Germinal center (tissue), 1 donor: ENCODE measurements at regions not wholly inside any gene's neighbourhood (a gene's known extent, or its start where the extent isn't known, plus 50 kb on each side); places are given as distances from the start of the nearest gene placed in this dataset.

Source experiments
- DNase-seq: peaks from one replicate; pipeline ENCODE4 v3.0.0; 2012; ENCODE audit warnings: mixed read lengths, low spot score

DNA sequence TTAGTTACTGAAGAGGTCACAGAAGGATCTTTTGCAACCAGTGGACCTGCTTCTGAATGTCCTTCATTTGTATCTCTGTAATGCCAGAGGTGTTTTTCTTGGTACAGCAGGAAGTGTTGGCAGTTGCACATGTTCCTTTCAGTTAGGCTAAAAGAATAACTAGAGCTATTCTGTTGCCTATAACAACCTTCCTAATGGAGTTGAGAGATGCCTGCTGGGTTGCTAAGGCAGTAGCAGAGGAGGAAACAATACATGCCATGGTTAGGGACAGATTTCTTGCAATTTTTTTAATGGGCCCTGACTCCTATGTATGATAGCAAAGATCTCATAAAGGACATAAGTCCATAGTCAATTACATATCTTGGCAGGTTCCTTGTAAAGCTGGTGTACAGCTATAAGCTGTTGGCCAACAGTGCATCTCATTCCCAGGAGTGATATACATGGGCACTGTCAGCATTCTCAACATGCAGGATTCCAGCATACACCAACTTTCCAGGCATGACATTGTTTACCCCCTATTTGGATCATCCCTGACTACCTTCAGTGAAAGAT, 556.6 kb downstream of the CCER1 start:
- DNase-seq: no peak

DNA sequence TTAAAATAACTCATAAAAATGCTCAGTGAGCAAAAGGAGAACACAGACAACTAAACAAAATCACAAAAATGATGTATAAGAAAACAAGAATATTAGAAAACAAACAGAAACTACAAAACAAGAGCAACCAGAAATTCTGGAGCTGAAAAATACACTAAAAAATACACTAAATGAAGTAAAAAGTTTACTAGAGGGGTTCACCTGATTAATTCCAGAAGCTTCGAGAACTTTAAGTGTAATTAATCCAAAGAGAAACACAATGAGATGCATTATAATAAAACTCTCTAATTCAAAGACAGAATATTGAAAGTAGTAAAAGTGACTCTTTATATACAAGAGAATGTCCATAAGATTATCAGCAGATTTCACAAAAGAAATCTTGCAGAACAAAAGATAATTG, 558.4 kb downstream of the CCER1 start:
- DNase-seq: no peak

DNA sequence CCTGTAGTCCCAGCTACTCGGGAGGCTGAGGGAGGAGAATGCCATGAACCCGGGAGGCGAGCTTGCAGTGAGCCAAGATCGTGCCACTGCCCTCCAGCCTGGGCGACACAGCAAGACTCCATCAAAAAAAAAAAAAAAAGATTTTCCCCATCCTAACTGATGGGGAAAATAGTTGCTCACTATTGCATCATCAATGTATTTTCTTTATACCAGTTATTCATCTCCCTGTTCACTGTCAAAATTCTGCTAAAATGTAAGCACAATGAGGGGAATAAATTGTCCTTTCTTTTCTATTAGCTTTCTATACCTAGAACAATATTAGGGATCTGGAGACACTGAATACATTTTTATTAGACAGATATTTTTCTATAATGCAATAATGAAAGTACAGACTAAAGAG, 561.3 kb downstream of the CCER1 start:
- no peak for DNase-seq

DNA sequence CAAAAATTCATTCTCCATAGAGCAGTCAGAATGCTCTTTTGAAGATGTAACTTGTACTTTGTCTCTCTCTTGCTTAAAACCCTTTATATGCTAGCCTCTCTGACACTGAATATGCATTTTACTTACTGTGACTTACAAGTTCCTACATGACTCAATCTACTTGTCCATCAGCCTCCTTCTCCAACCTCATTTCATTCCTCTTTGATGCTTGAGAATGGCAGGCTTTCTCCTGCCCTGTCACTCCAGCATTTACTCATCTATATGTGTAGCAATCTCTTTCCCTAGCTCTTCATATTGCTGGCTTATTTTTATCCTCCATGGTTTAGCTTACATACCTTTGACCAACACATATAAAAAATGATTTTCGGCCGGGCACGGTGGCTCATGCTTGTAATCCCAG, 561.9 kb downstream of the CCER1 start:
- no peak for DNase-seq

DNA sequence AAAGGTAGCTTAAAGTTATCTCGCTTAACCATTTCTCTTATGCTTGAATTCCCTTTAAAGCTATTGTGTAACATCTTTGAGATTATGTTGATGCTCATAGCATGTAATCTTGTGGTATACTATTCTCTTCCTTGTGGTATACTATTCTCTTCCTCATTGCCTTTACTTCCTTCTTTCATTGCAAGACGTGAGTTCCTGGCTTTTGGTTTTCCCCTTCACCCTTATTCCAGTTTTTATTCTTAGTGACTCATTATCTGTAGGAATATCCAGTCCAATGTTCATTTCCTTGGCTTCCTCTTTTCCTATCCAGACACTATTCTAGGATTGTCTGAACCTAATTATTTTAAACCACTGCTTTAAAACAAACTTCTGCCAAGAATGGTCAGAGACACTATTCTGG, 564.0 kb downstream of the CCER1 start:
- no peak for DNase-seq

DNA sequence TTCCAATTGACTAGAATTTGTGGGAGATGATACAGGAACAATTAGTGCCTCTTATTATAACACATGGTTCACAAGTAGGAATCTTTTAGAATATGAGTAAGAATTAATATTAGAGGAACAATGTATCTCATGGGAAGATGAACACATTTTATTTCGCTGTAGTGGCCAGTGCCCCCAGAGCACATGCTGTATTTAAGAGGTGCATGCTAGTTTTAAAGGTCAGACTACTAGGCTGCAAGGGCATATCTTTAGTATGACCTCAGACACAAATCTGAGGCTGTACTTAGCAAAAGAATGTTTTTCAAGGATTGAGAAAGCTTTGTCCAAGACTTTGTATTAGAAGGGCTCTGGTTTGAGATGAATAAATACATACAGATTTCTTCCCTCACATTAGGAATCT, 586.9 kb downstream of the CCER1 start:
- DNase-seq: no peak

DNA sequence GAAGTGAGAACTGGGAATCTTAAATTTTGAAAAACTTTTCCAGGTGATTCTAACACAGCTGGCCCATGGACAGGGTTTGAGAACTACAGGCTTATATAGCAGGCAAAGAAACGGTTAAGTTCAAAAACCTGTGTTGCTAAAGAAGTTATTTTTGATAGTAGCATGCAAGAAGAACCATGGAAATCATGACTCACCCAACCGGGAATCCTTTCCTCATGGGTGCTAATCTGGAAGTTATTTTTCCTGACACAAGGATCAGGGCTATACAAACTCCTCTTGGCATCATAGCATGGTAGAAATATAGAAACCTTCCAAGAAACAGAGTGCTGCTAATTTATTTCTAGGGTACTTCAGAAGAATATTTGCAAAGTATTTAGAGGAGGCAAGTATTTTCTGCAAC, 588.7 kb downstream of the CCER1 start:
- DNase-seq: no peak

DNA sequence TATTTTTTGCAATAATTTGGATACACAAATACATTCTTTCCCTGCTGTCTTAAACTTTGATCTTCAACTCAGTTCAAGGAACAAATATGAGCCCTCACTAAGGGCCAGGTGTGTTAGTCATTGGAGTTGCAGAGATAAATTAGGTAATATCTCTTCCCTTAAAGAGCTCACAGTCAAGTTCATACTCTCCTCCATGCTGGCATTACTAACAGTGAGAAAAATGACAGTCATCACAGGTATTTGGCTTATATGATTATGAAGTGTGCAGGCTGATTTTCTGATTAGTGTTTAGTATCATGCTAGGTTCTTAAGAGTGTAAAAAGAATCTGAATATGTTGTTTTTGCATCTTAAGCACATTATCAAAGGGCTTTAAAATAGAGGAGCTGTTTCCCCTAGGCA, 594.7 kb downstream of the CCER1 start:
- no peak for DNase-seq

DNA sequence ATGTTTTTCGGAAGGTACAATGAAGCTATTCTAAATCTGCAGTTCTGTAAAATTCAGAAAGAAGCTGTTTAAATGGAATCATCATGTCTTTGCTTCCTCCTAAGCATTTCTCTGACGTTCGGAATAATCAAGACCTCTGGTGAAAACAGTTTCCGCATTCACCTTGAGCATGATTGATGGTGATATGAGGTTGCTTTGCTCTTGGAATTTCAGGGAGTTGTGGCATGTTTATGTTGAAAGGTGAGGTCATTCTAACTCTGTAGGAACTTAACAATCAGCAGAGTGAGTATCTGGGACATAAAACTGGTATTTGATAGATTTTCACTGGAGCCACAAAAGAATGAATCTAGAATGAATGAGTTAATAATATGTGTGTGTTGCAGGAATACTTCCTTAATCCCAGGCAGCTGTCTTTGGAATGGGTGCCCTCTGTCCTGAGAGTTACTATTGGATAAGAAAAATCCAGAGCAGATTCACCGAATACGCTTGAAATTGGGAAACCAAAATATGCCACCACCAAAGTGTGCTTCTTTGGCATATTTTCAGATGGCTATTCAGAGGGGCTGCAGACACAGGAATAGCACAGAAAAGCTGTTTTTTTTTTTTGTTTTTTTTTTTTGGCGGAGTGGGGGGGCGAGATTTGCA, 599.1 kb downstream of the CCER1 start:
- no peak for DNase-seq

DNA sequence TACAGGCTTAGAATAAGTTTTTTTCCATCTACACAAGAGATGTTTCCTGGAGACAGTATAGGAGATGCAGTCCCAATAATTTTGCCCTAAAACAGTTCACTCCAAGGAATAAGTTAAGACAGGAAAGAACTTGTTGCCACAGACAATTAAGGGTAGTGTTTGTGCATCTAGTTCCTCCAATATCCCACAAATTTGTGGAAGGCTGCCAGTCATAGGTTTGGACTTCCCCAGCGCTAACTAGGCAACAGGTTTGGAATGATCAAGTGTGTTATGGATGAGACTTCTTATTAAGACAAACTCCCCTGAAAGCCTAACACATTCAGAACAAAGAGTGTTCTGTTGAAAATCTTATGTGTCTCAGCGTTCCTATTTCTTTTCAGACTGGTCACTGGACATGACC, 611.0 kb downstream of the CCER1 start:
- no peak for DNase-seq

DNA sequence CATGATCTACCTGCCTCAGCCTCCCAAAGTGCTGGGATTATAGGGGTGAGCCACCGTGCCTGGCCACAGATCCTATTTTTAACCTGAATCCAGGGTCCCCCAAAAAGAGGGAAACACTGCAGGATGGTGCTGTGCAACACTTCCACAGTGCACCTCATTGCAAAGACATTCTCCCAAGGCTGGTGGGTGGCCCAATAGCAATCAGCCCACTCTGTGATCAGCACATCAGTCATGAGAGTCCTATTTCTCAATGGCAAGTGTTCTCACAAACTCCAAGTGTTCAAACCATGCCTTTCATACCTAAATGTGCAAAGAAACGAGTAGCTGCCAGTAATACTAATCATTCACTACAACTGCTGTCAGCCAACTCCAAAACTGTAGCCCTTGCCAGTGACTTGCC, 612.9 kb downstream of the CCER1 start:
- DNase-seq: no peak

DNA sequence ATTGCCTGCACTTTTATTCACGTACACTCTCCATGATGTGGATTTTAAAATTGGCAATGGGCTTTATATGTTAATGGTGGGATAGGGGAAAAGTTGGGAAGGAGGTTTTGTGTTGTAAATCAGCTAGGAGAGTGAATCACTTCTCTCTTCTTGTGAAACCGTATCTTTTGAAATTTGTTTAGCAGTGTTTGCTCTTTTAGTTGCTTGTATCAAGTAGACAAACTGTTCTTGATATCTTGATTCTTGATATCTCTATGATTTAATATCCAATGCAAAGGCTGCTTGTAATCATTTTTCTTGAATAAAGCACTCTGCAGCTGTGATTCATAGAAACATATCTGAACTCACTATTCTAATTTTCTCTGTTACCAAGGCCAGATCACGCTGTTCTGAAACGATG, 615.1 kb downstream of the CCER1 start:
- DNase-seq: no peak

DNA sequence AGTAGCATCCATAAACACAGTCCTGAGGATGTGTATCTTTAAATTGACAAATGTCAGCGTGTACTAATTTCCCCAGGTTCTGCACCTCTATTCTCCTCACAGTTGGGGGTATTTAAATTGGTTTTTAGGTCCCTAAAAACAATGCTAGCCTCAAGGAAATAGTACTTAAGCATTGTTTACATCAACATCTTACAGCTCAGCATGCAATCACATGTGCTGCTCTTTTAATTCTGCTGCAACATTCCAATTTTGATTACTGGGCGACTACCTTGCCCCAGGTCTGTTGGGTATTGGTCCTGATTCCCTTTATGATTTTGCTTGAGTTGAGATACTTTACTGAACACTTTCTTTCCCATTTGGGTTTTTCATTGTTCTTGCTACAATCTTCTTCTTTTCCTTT, 616.6 kb downstream of the CCER1 start:
- DNase-seq: no peak

DNA sequence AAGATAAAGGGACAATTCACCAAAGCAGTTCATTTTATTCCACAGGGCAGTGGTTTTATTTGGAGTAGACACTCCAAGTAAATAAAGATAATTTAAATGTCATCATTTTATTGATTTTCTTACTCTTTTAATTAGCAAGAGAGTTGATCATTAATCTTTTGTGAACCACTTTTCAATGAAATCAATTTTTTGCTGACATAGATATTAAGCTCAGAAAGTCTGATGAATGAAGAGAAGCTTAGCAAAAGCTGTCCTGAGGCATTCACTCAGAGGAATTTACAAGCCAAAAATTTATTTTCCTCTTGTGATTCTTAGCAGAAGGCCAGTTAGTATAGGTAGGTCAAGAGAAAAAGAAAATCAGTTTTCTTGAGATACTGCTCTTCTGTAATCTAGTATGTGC, 618.0 kb downstream of the CCER1 start:
- DNase-seq: no peak

DNA sequence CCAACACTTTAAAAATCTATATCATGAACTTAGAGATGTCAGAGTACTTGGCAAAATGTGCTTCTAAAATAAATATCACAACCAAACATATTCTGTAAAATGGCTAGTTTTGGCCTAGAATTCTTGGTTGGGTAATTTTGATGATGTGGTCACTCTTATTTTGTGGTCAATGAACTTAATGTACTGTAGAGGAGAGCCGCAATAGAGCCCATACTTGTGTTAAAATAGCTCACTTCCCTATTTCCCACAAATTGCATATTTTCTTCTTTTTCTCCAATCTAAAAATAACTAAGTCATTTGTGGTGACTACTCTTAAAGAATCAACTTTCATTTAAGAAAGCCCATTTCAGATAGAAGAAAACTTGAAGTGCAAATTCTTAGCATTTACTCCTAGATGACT, 619.4 kb downstream of the CCER1 start:
- DNase-seq: no peak

DNA sequence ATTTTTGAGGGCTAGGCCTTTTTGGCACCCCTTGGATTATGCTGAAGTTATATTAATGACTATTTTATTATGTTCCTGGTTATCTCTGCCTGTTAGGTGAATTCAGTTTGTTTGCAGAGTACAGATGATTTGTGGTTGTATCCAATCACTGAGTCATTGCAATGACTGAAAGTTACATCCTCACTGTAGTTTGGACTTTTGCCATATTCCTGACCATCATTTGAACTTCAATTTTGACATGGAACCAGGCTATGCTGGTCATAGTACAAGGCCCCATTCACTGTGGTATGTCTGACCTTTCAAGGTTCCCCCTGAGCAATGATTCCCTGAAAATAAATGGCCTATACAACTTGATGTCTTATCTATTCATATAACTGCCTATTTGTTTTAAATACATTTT, 621.0 kb downstream of the CCER1 start:
- DNase-seq: no peak

DNA sequence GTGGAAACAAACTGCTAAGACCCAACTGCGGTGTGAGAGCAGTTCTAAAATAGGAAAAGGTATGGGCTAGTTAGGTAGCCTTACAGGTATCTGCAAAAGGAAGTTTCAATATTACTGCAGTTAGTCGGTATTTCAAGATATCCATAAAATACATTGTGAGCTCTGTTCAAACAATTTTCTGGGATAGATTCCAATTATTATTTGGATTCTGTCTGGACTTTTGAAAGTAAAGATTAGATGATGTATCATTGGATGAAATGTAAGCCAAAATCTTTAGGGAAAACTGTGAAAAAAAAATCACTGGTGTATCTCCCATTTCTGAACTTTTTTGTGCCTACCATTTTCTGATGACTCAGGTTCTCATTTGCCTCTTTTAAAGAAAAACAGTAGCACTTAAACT, 621.6 kb downstream of the CCER1 start:
- no peak for DNase-seq

DNA sequence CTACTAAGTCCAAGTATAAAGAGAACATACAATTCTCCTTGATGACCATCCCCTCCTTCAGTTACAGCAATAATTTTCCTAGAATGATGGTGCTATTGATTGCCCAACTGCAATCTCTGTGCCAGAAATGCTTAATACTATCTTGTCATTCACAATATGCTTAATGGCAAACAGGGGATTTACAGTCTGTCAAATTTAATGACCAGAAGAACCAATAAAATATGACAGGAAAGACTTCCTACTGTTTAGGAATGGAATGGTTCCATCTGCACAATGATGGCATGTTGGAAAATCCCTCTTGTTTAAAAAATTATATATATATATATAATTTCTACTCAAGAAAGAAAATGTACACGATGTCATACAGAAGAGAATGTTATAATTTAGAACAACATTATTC, 623.2 kb downstream of the CCER1 start:
- DNase-seq: no peak

DNA sequence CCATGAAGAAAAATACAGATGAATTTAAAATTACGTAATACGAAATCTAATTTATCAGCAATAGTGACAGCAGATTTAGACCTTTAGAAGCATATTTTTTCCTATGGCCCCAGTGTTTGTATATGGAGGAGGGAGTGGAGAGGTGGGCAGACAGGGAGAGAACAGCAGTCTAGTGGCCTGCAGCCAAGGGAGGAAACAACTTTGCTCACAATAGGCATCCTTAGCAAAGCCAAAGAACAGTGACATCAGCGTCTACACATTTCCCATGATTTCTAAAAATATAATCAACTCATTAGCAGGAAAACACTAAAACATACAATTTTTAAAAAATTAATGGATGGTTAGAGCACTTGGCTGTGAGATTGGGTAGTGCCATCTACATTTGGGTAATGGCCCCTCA, 622.6 kb upstream of the ATP2B1 start:
- DNase-seq: no peak

DNA sequence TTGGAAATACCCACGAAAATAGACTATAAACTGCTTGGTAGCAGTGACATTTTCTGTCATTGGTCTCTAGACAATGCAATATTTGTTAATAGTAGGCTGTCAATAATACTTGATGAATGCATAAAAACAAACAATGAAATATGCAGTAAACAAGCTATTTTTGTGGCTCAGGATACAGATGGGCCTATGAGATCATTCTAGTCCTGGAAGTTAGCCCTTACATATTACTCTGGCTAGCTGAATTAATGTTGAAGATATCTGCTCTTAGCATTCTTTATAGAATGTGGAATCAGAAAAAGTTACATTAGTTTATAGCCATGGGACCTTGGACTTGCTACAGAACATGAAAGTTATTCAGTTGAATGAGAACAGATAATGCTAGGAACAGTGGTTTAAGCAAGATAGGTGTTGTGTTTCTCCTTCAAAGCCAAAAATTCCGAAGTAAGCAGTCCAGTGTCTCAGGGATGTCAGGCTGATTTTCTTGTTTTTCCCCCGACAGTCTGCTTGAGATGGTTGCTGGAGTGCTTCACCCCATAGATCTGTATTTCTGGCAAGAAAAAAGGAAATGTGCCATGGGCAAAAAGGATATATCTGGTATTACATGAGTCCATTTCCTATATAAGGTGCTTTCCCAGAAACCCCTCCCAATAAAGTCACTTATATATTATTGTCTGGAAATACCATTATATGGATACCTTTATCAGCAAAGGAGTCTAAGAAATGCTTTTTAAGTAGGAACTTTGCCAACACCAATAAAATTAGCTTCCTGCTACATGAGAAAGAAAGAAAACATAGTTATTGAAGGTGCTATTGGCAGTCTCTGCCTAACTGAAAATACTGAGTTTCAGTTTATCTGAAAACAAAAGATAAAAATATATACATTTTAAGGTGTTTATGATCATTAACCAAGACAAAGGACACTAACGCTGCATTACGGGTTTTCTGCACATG, 619.4 kb upstream of the ATP2B1 start:
- DNase-seq: no peak

DNA sequence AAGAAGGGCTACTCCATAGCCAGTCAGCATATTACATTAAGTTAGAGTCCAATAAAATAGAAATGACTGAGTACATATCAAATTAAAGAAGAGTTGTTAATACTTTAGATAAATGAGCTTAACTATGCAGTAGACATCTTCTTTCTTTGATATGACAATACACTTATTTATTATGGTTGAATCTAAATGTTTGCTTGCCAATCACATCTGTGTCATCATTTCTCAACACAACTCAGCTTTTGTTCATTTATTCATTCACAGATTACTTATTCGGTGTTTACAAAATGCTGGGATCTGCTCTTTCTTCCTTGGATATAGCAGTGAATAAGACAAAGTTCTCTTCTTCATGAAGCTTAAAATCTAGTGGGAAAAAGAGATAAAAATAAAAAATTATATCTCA, 614.6 kb upstream of the ATP2B1 start:
- DNase-seq: no peak

DNA sequence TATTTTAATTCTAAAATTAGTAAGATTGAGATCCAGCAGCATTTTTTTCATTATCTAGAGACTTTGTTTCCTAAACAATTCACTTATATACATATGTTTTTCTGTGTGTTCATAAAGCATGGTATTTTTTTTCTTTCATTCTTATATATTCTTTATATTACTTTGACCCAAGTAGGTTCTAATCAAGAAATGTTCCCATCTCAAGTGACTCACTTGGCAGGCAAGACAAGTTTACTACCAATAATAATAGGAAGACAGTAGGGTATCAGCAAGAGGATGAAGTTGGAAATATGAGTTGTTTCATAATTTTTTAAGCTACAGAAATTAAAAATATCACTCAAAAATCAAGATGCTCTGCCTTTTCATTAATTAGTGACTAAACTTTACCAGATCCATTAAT, 613.4 kb upstream of the ATP2B1 start:
- DNase-seq: no peak

DNA sequence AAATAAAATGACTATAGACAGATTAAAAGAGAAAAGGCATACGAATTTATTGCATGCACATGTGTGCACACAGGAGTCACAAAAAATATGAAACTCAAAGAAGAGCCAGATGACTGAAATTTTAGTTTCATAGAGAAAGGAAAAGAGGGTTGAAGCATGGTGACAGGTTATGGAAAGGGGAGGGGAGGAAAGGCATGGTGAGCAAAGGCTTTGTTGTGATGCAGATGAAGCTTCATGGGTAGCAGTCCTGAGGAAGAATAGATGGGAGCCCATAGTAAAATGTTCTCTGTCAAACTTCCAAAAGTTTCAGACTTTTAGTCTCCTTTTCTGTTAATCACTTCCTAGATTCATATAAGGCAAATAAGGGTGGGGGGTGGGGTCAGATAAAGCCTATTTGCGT, 612.7 kb upstream of the ATP2B1 start:
- DNase-seq: no peak

DNA sequence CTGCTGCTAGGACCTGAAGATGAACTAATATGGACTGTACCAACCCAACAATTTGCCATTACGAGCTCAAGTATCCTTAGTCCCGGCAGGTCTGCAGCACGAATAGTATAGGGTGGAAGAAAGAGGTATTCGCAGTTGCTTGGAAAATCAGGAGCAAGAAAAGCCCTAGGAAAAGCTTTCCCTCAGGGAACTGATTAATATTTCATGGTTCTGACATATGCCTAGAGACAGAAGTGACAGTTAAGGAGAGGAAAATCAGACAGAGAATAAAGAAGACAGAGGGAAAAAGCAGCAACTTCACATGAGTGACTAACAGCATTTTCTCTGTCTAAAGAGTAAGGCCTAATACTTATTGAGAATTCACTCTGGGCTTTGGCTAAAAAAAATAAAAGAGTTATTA, 602.9 kb upstream of the ATP2B1 start:
- no peak for DNase-seq
